ENCODE measurements at regions not wholly inside any gene's neighbourhood (a gene's known extent, or its start where the extent isn't known, plus 50 kb on each side); places are given as distances from the start of the nearest gene placed in this dataset.

DNA sequence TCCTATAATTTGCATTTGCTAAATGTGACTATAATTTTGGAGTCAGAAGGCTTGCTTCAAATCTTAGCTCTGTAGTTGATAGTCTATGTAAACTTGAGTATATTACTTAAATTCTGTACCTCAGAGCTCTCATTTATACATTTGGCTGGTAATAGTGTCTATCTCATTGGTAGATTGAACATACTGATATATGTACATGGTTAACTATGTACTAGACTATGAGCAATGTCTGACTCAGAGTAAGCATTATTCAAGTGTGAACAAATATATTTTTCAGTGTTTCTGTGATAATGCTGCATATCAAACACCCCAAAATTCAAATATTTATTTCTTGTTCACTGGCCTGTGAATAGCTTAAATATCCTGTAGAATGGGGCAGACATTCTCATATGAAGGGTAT, 1568.9 kb upstream of the PABPC4L start:
- no peak for DNase-seq
- Histone ChIP-seq H4K8ac (ENCODE audit: low read length) (no peak overlapping the region), H3K4me1 (ENCODE audit: control insufficient read depth, insufficient read depth, low read depth, low read length) (no peaks in the 10 kb centered on the region), H2BK120ac (ENCODE audit: low read depth, low read length) (no peak overlapping the region), H2AK5ac (ENCODE audit: low read length, severe bottlenecking) (no peak overlapping the region), H3K4me3 (ENCODE audit: insufficient read depth in 1 of 2, low read depth in 1 of 2, low read length in 2 of 2) (no peak overlapping the region), H3K79me1 (replicated peaks; ENCODE audit: low read length, poor library complexity, severe bottlenecking) (no peaks in the 10 kb centered on the region), H3K36me3 (ENCODE audit: control insufficient read depth in 1 of 2, insufficient read depth in 2 of 2, low read depth in 1 of 2, low read length in 2 of 2) (no peaks in the 10 kb centered on the region), H3K27me3 (ENCODE audit: control insufficient read depth in 1 of 2, insufficient read depth in 1 of 2, low read length in 2 of 2) (no peaks in the 10 kb centered on the region), H3K27ac (ENCODE audit: low read length, poor library complexity, severe bottlenecking) (no peak overlapping the region), H3K9ac (ENCODE audit: low read length) (no peak overlapping the region), H3K9me3 (ENCODE audit: control insufficient read depth, low read length) (no peaks in the 10 kb centered on the region), H4K91ac (ENCODE audit: low read length) (no peak overlapping the region), H2AFZ (ENCODE audit: low read depth, low read length) (no peak overlapping the region), H2BK12ac (ENCODE audit: low read length in 2 of 2) (no peak overlapping the region), H3K23ac (ENCODE audit: low read length in 2 of 2) (no peak overlapping the region), H3K18ac (ENCODE audit: low read depth in 1 of 2, low read length in 2 of 2) (no peak overlapping the region), H3K4ac (ENCODE audit: low read depth in 1 of 2, low read length in 2 of 2) (no peak overlapping the region), H3K14ac (ENCODE audit: low read length in 2 of 2) (no peak overlapping the region), H2BK5ac (ENCODE audit: low read depth, low read length, poor library complexity, severe bottlenecking) (no peak overlapping the region), H3K4me2 (ENCODE audit: low read length, poor library complexity, severe bottlenecking) (no peak overlapping the region), H2BK15ac (ENCODE audit: low read depth, poor library complexity, severe bottlenecking) (no peak overlapping the region)

GRCh38 chr4:135744928-135745327, 1543.3 kb upstream of the PABPC4L start:
- Histone ChIP-seq H2BK5ac (ENCODE audit: low read depth, low read length, poor library complexity, severe bottlenecking) (no peak overlapping the region), H3K4ac (ENCODE audit: low read depth in 1 of 2, low read length in 2 of 2) (no peak overlapping the region), H3K4me2 (ENCODE audit: low read length, poor library complexity, severe bottlenecking) (no peak overlapping the region), H3K14ac (ENCODE audit: low read length in 2 of 2) (no peak overlapping the region), H4K8ac (ENCODE audit: low read length) (no peak overlapping the region), H3K18ac (ENCODE audit: low read depth in 1 of 2, low read length in 2 of 2) (no peak overlapping the region), H2AFZ (ENCODE audit: low read depth, low read length) (no peak overlapping the region), H4K91ac (ENCODE audit: low read length) (no peak overlapping the region), H2BK120ac (ENCODE audit: low read depth, low read length) (no peak overlapping the region), H2BK15ac (ENCODE audit: low read depth, poor library complexity, severe bottlenecking) (no peak overlapping the region), H3K23ac (ENCODE audit: low read length in 2 of 2) (no peak overlapping the region), H3K36me3 (ENCODE audit: control insufficient read depth in 1 of 2, insufficient read depth in 2 of 2, low read depth in 1 of 2, low read length in 2 of 2) (no peaks in the 10 kb centered on the region), H3K4me1 (ENCODE audit: control insufficient read depth, insufficient read depth, low read depth, low read length) (no peaks in the 10 kb centered on the region), H3K9ac (ENCODE audit: low read length) (no peak overlapping the region), H3K9me3 (ENCODE audit: control insufficient read depth, low read length) (peaks cover 8% of the 10 kb centered on the region), H3K27ac (ENCODE audit: low read length, poor library complexity, severe bottlenecking) (no peak overlapping the region), H2BK12ac (ENCODE audit: low read length in 2 of 2) (no peak overlapping the region), H3K4me3 (ENCODE audit: insufficient read depth in 1 of 2, low read depth in 1 of 2, low read length in 2 of 2) (no peak overlapping the region), H3K27me3 (ENCODE audit: control insufficient read depth in 1 of 2, insufficient read depth in 1 of 2, low read length in 2 of 2) (no peaks in the 10 kb centered on the region), H2AK5ac (ENCODE audit: low read length, severe bottlenecking) (no peak overlapping the region), H3K79me1 (replicated peaks; ENCODE audit: low read length, poor library complexity, severe bottlenecking) (no peaks in the 10 kb centered on the region)
- DNase-seq: no peak
- WGBS: no CpG with 5 or more reads among the region's 1 CpG

DNA sequence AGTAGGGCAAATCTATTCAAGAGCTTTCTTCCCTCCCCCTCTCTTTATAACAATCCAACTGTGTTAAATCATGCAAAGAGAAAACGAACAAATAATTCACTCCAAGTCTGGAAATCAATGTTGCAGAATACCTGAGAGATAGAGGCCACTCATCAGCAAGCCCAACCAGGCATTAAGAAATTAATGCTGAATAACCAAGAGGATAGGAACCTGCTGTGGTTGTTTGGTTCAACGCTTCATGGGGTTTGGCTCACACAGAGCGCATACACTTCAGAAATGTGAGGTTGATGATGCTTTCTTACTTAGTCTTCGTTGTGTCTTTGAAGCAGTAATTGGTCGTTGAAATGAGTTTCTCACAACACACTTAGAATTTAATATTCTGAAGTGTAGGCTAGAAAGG, 1540.0 kb upstream of the PABPC4L start:
- Histone ChIP-seq H3K9me3 (ENCODE audit: control insufficient read depth, low read length) (peaks cover 8% of the 10 kb centered on the region), H4K91ac (ENCODE audit: low read length) (no peak overlapping the region), H3K79me1 (replicated peaks; ENCODE audit: low read length, poor library complexity, severe bottlenecking) (no peaks in the 10 kb centered on the region), H3K4me1 (ENCODE audit: control insufficient read depth, insufficient read depth, low read depth, low read length) (no peaks in the 10 kb centered on the region), H3K36me3 (ENCODE audit: control insufficient read depth in 1 of 2, insufficient read depth in 2 of 2, low read depth in 1 of 2, low read length in 2 of 2) (no peaks in the 10 kb centered on the region), H3K27ac (ENCODE audit: low read length, poor library complexity, severe bottlenecking) (no peak overlapping the region), H2BK120ac (ENCODE audit: low read depth, low read length) (no peak overlapping the region), H3K4ac (ENCODE audit: low read depth in 1 of 2, low read length in 2 of 2) (no peak overlapping the region), H2AFZ (ENCODE audit: low read depth, low read length) (no peak overlapping the region), H2BK15ac (ENCODE audit: low read depth, poor library complexity, severe bottlenecking) (no peak overlapping the region), H3K18ac (ENCODE audit: low read depth in 1 of 2, low read length in 2 of 2) (no peak overlapping the region), H2BK12ac (ENCODE audit: low read length in 2 of 2) (no peak overlapping the region), H3K27me3 (ENCODE audit: control insufficient read depth in 1 of 2, insufficient read depth in 1 of 2, low read length in 2 of 2) (no peaks in the 10 kb centered on the region), H3K9ac (ENCODE audit: low read length) (no peak overlapping the region), H3K4me2 (ENCODE audit: low read length, poor library complexity, severe bottlenecking) (no peak overlapping the region), H3K14ac (ENCODE audit: low read length in 2 of 2) (no peak overlapping the region), H2AK5ac (ENCODE audit: low read length, severe bottlenecking) (no peak overlapping the region), H3K4me3 (ENCODE audit: insufficient read depth in 1 of 2, low read depth in 1 of 2, low read length in 2 of 2) (no peak overlapping the region), H4K8ac (ENCODE audit: low read length) (no peak overlapping the region), H3K23ac (ENCODE audit: low read length in 2 of 2) (no peak overlapping the region), H2BK5ac (ENCODE audit: low read depth, low read length, poor library complexity, severe bottlenecking) (no peak overlapping the region)
- WGBS: 74% methylated on average over 4 of the region's 5 CpGs
- no peak for DNase-seq

- H3K4me2 ChIP-seq (ENCODE audit: low read length, poor library complexity, severe bottlenecking): no peak overlapping the region
- no peaks in the 10 kb centered on the region for H3K9me3 ChIP-seq (ENCODE audit: control insufficient read depth, low read length)
- no peaks in the 10 kb centered on the region for H3K36me3 ChIP-seq (ENCODE audit: control insufficient read depth in 1 of 2, insufficient read depth in 2 of 2, low read depth in 1 of 2, low read length in 2 of 2)
- no peak overlapping the region for H3K14ac ChIP-seq (ENCODE audit: low read length in 2 of 2)
- no peak overlapping the region for H2BK5ac ChIP-seq (ENCODE audit: low read depth, low read length, poor library complexity, severe bottlenecking)
- no peak overlapping the region for H2AK5ac ChIP-seq (ENCODE audit: low read length, severe bottlenecking)
- no peak overlapping the region for H2AFZ ChIP-seq (ENCODE audit: low read depth, low read length)
- no peak overlapping the region for H3K4me3 ChIP-seq (ENCODE audit: insufficient read depth in 1 of 2, low read depth in 1 of 2, low read length in 2 of 2)
- no peak overlapping the region for H3K4ac ChIP-seq (ENCODE audit: low read depth in 1 of 2, low read length in 2 of 2)
- DNase-seq: no peak
- no peaks in the 10 kb centered on the region for H3K4me1 ChIP-seq (ENCODE audit: control insufficient read depth, insufficient read depth, low read depth, low read length)
- H3K79me1 ChIP-seq (replicated peaks; ENCODE audit: low read length, poor library complexity, severe bottlenecking): no peaks in the 10 kb centered on the region
- H3K27me3 ChIP-seq (ENCODE audit: control insufficient read depth in 1 of 2, insufficient read depth in 1 of 2, low read length in 2 of 2): no peaks in the 10 kb centered on the region
- no peak overlapping the region for H3K23ac ChIP-seq (ENCODE audit: low read length in 2 of 2)
- no peak overlapping the region for H4K91ac ChIP-seq (ENCODE audit: low read length)
- no peak overlapping the region for H3K9ac ChIP-seq (ENCODE audit: low read length)
- 100% methylated on average over 1 of the region's 2 CpGs for WGBS
- no peak overlapping the region for H3K18ac ChIP-seq (ENCODE audit: low read depth in 1 of 2, low read length in 2 of 2)
- no peak overlapping the region for H2BK120ac ChIP-seq (ENCODE audit: low read depth, low read length)
- H4K8ac ChIP-seq (ENCODE audit: low read length): no peak overlapping the region
- no peak overlapping the region for H3K27ac ChIP-seq (ENCODE audit: low read length, poor library complexity, severe bottlenecking)
- no peak overlapping the region for H2BK15ac ChIP-seq (ENCODE audit: low read depth, poor library complexity, severe bottlenecking)
- H2BK12ac ChIP-seq (ENCODE audit: low read length in 2 of 2): no peak overlapping the region
Measured at GRCh38 chr4:135739354-135739753, 1537.8 kb upstream of the PABPC4L start.
